BE2C (cell line): ENCODE measurements at regions not wholly inside any gene's neighbourhood (a gene's known extent, or its start where the extent isn't known, plus 50 kb on each side); places are given as distances from the start of the nearest gene placed in this dataset.

Experiments used
- DNase-seq: peaks from one replicate; pipeline ENCODE4 v3.0.0-alpha.2; 2020
- H3K27me3 ChIP-seq: fragments of 250-450 bp; sonication (Bioruptor Pico); 2 replicates; pipeline ENCODE4 v1.5.1; 2020; ENCODE audit warnings: mild to moderate bottlenecking
- H3K36me3 ChIP-seq: fragments of 250-450 bp; sonication (Bioruptor Pico); 2 replicates; pipeline ENCODE4 v1.5.1; 2020; ENCODE audit warnings: mild to moderate bottlenecking
- H3K4me1 ChIP-seq: fragments of 250-450 bp; sonication (Bioruptor Pico); 2 replicates; pipeline ENCODE4 v1.5.1; 2020
- H3K4me3 ChIP-seq: 2 replicates; pipeline ENCODE4 v1.5.1; 2011; ENCODE audit warnings: low read depth, low read length
- H3K9me3 ChIP-seq: fragments of 250-450 bp; sonication (Bioruptor Pico); 2 replicates; pipeline ENCODE4 v1.5.1; 2020
- CTCF ChIP-seq: IDR thresholded peaks from 2 replicates; pipeline ENCODE4 v1.5.1; 2012; ENCODE audit warnings: mild to moderate bottlenecking, low read depth, low read length

GRCh38 chr4:129578336-129578735 lies 482.4 kb downstream of the C4orf33 start:
- no peak for DNase-seq
- TF ChIP-seq CTCF, result no peak
- no peak overlapping the region for H3K4me3 ChIP-seq

GRCh38 chr4:129581305-129581704 lies 485.4 kb downstream of the C4orf33 start:
- TF ChIP-seq CTCF, result no peak
- H3K4me3 ChIP-seq, result no peak overlapping the region
- H3K36me3 ChIP-seq, result no peaks in the 10 kb centered on the region
- no peaks in the 10 kb centered on the region for H3K27me3 ChIP-seq
- no peak for DNase-seq
- peaks cover 2% of the 10 kb centered on the region; the same call in 1 of the 2 replicates for H3K4me1 ChIP-seq
- H3K9me3 ChIP-seq, result no peaks in the 10 kb centered on the region

More at GRCh38 chr4:129578336-129578735, 482.4 kb downstream of the C4orf33 start:
- Histone ChIP-seq H3K36me3 (no peaks in the 10 kb centered on the region), H3K4me1 (no peaks in the 10 kb centered on the region), H3K9me3 (no peaks in the 10 kb centered on the region), H3K27me3 (no peaks in the 10 kb centered on the region)

GRCh38 chr4:129583868-129584267 lies 487.9 kb downstream of the C4orf33 start:
- Histone ChIP-seq H3K4me1 (peaks cover 2% of the 10 kb centered on the region; the same call in 1 of the 2 replicates), H3K9me3 (no peaks in the 10 kb centered on the region), H3K4me3 (no peak overlapping the region), H3K36me3 (no peaks in the 10 kb centered on the region), H3K27me3 (no peaks in the 10 kb centered on the region)
- TF ChIP-seq CTCF, result no peak
- DNase-seq, result peak; percentile 23

- no peak for TF ChIP-seq CTCF
- no peaks in the 10 kb centered on the region for H3K27me3 ChIP-seq
- no peaks in the 10 kb centered on the region for H3K4me1 ChIP-seq
- no peaks in the 10 kb centered on the region for H3K36me3 ChIP-seq
- no peak for DNase-seq
- no peaks in the 10 kb centered on the region for H3K9me3 ChIP-seq
- H3K4me3 ChIP-seq, result no peak overlapping the region
Measured at GRCh38 chr4:129598582-129598981, 502.6 kb downstream of the C4orf33 start.

- H3K36me3 ChIP-seq, result no peaks in the 10 kb centered on the region
- H3K4me1 ChIP-seq, result no peaks in the 10 kb centered on the region
- H3K4me3 ChIP-seq, result no peak overlapping the region
- DNase-seq, result no peak
- TF ChIP-seq CTCF, result no peak
- no peaks in the 10 kb centered on the region for H3K27me3 ChIP-seq
- H3K9me3 ChIP-seq, result no peaks in the 10 kb centered on the region
Measured at GRCh38 chr4:129600898-129601297, 504.9 kb downstream of the C4orf33 start.

GRCh38 chr4:129602447-129602846 lies 506.5 kb downstream of the C4orf33 start:
- Histone ChIP-seq H3K36me3 (no peaks in the 10 kb centered on the region), H3K4me1 (no peaks in the 10 kb centered on the region), H3K9me3 (no peaks in the 10 kb centered on the region), H3K4me3 (no peak overlapping the region), H3K27me3 (no peaks in the 10 kb centered on the region)
- no peak for DNase-seq
- TF ChIP-seq CTCF, result no peak
